H1 (cell line): ENCODE measurements at regions not wholly inside any gene's neighbourhood (a gene's known extent, or its start where the extent isn't known, plus 50 kb on each side); places are given as distances from the start of the nearest gene placed in this dataset.

Experiments used
- JUND ChIP-seq: IDR thresholded peaks from 2 replicates; pipeline ENCODE4 v1.6.1; 2011; ENCODE audit warnings: mild to moderate bottlenecking, improper control_type of control experiment, low read length
- KDM1A ChIP-seq: fragments of 200-600, 300-600 bp; sonication (generic); IDR thresholded peaks from 2 replicates; pipeline ENCODE4 v1.7.1; 2016; ENCODE audit warnings: mild to moderate bottlenecking, low read length, borderline replicate concordance
- NANOG ChIP-seq: IDR thresholded peaks from 2 replicates; pipeline ENCODE4 v1.6.1; 2011; ENCODE audit warnings: low read length, low read depth, mild to moderate bottlenecking, inconsistent platforms; ENCODE audit not compliant: insufficient read depth, poor library complexity, severe bottlenecking
- RAD21 ChIP-seq, 2 experiments: IDR thresholded peaks in 1 of 2; conservative IDR thresholded peaks in 1 of 2; 2 replicates each; pipeline ENCODE4 v1.6.1; 2011; ENCODE audit warnings: low read depth in 2 of 2, low read length in 2 of 2, improper control_type of control experiment in 1 of 2, inconsistent platforms in 1 of 2, mild to moderate bottlenecking in 1 of 2, moderate library complexity in 1 of 2
- TF ChIP-seq, protein P1 (sequence below), 3 experiments: IDR thresholded peaks; 1 replicate in 2 of 3; 2 replicates in 1 of 3; pipeline versions ENCODE4 v1.5.1 to v1.6.1; 2011; ENCODE audit warnings: low read length in 3 of 3, mild to moderate bottlenecking in 3 of 3, inconsistent platforms in 2 of 3, low read depth in 1 of 3, moderate library complexity in 1 of 3; ENCODE audit not compliant: insufficient read depth in 1 of 3; ENCODE audit errors: control extremely low read depth in 1 of 3

DNA sequence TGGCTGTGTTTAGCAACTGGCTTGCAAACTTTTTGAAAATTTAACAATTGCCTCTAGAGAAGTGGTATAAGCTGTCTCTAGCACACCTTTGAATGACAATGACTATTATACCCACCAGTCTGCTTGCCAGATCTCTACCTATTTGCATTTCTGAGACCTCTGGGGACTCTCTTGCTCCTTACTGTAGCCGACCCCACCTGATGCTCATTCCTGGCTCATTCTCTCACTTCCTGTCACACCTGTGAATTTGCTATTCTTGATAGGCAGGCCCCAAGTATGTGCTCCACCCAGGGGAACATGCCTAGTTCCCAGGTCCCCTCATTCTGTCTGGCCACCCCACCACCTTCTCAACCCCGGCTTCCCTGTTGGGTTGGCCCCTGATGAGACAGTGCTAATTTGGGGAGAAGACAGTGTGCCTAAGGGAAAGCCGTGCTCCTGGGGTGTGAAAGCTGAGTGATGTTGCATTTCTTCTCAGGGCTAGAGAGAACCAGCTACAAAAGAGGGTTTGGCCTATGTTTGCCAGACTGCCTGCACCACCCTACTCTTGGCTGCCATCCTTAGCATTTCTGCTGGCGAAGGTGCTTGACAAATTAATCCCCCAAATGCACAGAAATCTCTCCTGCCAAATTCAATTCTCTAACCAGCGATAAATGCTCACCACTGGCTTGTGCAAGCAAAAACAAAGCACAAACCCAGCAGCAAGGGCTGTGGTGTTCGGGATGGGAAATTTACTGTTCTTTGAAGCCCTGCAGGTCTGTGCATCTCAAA lies 138.2 kb downstream of the RPS24 start (continued):
- TF ChIP-seq, protein P1, sequence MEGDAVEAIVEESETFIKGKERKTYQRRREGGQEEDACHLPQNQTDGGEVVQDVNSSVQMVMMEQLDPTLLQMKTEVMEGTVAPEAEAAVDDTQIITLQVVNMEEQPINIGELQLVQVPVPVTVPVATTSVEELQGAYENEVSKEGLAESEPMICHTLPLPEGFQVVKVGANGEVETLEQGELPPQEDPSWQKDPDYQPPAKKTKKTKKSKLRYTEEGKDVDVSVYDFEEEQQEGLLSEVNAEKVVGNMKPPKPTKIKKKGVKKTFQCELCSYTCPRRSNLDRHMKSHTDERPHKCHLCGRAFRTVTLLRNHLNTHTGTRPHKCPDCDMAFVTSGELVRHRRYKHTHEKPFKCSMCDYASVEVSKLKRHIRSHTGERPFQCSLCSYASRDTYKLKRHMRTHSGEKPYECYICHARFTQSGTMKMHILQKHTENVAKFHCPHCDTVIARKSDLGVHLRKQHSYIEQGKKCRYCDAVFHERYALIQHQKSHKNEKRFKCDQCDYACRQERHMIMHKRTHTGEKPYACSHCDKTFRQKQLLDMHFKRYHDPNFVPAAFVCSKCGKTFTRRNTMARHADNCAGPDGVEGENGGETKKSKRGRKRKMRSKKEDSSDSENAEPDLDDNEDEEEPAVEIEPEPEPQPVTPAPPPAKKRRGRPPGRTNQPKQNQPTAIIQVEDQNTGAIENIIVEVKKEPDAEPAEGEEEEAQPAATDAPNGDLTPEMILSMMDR (IDR thresholded peaks at IDR 0.05; ENCODE audit: control extremely low read depth in 1 of 3, insufficient read depth in 1 of 3, low read depth in 1 of 3, low read length in 3 of 3): no peak
- TF ChIP-seq KDM1A (peak; percentile 17; the same call in 1 of the 2 replicates), NANOG (no peak), RAD21 (IDR thresholded peaks at IDR 0.05 in 1 of 2, conservative IDR thresholded peaks at IDR 0.05 in 1 of 2; ENCODE audit: low read depth in 2 of 2, low read length in 2 of 2) (no peak), JUND (no peak)
